ENCODE measurements at regions not wholly inside any gene's neighbourhood (a gene's known extent, or its start where the extent isn't known, plus 50 kb on each side); places are given as distances from the start of the nearest gene placed in this dataset.
"Not testable (repeated sequence)": the region's sequence is repeated elsewhere in the genome, so short reads cannot be mapped to it uniquely, and the experiment has no call there.

DNA sequence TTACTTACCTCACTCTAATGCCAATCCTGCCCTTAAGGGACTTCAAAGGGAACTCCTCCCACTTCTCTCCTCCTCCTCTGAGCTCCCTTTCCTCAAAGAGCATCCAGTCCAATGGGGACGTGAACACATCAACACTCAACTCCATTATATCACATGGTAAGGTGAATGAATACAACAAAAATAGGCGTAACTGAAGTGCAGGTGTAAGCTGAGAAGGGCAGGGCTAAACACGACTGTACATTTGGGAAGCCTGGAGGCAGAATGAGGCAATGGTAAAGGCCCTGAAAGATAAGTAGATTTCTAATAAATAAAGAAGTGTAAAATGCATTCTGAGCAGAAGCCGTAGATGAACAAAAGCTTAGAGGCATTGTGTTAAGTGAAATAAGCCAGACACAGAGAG, 226.1 kb upstream of the TRIB2 start:
- Histone ChIP-seq H3K36me3 (no peaks in the 10 kb centered on the region), H3K4me1 (peaks cover 10% of the 10 kb centered on the region), H3K27me3 (no peaks in the 10 kb centered on the region), H3K4me3 (no peak overlapping the region), H3K27ac (no peak overlapping the region), H3K9me3 (no peaks in the 10 kb centered on the region)
- intact Hi-C loops (cut with DNase I) = no loop called here
- ATAC-seq = no peak
- TF ChIP-seq, protein P1, sequence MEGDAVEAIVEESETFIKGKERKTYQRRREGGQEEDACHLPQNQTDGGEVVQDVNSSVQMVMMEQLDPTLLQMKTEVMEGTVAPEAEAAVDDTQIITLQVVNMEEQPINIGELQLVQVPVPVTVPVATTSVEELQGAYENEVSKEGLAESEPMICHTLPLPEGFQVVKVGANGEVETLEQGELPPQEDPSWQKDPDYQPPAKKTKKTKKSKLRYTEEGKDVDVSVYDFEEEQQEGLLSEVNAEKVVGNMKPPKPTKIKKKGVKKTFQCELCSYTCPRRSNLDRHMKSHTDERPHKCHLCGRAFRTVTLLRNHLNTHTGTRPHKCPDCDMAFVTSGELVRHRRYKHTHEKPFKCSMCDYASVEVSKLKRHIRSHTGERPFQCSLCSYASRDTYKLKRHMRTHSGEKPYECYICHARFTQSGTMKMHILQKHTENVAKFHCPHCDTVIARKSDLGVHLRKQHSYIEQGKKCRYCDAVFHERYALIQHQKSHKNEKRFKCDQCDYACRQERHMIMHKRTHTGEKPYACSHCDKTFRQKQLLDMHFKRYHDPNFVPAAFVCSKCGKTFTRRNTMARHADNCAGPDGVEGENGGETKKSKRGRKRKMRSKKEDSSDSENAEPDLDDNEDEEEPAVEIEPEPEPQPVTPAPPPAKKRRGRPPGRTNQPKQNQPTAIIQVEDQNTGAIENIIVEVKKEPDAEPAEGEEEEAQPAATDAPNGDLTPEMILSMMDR (IDR thresholded peaks at IDR 0.05) = no peak
- DNase-seq = no peak

DNA sequence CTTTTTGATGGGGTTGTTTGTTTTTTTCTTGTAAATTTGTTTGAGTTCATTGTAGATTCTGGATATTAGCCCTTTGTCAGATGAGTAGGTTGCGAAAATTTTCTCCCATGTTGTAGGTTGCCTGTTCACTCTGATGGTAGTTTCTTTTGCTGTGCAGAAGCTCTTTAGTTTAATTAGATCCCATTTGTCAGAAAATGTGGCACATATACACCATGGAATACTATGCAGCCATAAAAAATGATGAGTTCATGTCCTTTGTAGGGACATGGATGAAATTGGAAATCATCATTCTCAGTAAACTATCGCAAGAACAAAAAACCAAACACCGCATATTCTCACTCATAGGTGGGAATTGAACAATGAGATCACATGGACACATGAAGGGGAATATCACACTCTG, 224.4 kb upstream of the TRIB2 start:
- H3K9me3 ChIP-seq; H3K27ac ChIP-seq; DNase-seq; H3K4me3 ChIP-seq; H3K36me3 ChIP-seq; H3K27me3 ChIP-seq; ATAC-seq; intact Hi-C loops (cut with DNase I); H3K4me1 ChIP-seq: not testable (repeated sequence)

DNA sequence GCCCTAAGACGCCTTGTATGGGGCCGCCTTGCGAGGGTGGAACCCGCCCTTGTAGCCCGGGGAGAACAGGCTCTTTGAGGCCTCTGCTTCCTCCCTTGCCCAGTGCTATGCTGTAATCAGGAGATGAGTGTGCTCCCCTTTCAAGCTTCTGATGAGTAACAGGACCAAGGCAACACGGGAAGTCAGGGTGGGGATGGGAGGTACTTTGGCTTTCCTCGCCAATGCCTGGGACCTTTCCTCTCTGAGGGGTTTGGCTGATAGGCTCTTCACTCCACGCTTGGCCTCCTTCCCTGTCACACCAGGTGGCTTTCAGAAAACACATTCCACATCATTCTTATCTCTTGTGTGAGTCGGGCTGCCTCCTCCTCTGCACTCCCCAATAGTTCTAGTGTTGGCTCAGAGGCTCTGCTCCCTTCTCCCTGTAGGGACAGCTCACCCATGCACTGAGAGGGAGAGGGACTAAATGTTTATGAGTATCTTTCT, 223.7 kb upstream of the TRIB2 start:
- Histone ChIP-seq H3K27me3 (no peaks in the 10 kb centered on the region), H3K36me3 (no peaks in the 10 kb centered on the region), H3K4me1 (no peaks in the 10 kb centered on the region), H3K4me3 (no peak overlapping the region), H3K27ac (no peak overlapping the region), H3K9me3 (no peaks in the 10 kb centered on the region)
- ATAC-seq = peak; percentile 66
- DNase-seq = no peak
- TF ChIP-seq, protein P1 (IDR thresholded peaks at IDR 0.05) = no peak
- intact Hi-C loops (cut with DNase I) = no loop called here

DNA sequence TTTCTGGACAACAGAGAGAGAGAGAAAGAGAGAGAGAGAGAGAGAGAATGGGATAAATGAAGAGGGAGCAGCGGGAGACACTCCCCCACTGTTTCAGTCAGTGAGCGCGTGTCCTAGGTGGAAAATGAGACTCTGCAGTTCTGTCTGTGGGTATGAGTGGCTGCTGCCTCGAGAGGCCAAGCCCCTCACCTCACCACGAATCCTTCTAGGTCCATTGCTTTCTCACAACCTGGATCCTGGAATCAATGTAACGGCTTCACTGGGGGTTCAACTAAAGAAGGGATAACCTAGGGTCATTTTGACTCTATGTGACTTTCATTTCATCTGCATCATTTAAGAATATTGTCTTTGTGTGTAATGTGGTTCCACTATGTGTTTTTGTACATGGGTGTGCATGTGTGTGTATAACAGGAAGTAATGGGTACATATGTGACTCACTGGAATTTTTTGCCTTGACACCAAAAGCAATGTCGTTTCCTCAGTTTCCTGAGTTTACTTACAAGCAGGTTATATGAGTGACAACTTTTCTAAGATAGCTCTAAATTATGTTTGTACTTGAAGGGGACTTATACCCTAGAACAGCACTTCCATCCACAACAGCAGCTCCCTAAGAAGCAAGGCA, 221.4 kb upstream of the TRIB2 start:
- no peak overlapping the region for H3K4me3 ChIP-seq
- ATAC-seq (no peak), DNase-seq (no peak)
- no peaks in the 10 kb centered on the region for H3K9me3 ChIP-seq
- no peaks in the 10 kb centered on the region for H3K4me1 ChIP-seq
- intact Hi-C loops (cut with DNase I) = no loop called here
- no peaks in the 10 kb centered on the region for H3K36me3 ChIP-seq
- no peaks in the 10 kb centered on the region for H3K27me3 ChIP-seq
- TF ChIP-seq, protein P1 (IDR thresholded peaks at IDR 0.05) = no peak
- H3K27ac ChIP-seq = no peak overlapping the region

DNA sequence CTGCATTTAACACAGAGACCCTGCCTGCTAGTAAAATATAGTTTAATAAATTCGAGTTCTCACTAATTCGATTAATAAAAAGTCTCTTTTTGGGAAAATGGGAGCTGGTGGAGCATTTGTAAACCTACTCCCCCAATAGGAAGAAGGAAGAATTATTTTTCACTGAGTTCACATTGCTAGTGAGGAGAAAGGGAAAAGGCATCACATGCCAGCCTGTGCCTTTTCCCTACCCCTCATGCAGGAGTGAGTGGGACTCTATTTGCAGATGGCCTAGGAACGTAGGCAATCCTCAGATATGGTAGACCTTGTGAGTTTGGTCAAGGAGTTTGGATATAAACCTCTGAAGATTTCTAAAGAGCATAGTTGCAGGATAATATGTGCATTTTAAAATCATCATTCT, 218.4 kb upstream of the TRIB2 start:
- TF ChIP-seq, protein P1 (IDR thresholded peaks at IDR 0.05) = peak; percentile 9
- no peaks in the 10 kb centered on the region for H3K27me3 ChIP-seq
- intact Hi-C loops (cut with DNase I) = no loop called here
- ATAC-seq (no peak), DNase-seq (no peak)
- no peak overlapping the region for H3K27ac ChIP-seq
- no peaks in the 10 kb centered on the region for H3K36me3 ChIP-seq
- peaks cover 7% of the 10 kb centered on the region for H3K4me1 ChIP-seq
- no peaks in the 10 kb centered on the region for H3K9me3 ChIP-seq
- no peak overlapping the region for H3K4me3 ChIP-seq

DNA sequence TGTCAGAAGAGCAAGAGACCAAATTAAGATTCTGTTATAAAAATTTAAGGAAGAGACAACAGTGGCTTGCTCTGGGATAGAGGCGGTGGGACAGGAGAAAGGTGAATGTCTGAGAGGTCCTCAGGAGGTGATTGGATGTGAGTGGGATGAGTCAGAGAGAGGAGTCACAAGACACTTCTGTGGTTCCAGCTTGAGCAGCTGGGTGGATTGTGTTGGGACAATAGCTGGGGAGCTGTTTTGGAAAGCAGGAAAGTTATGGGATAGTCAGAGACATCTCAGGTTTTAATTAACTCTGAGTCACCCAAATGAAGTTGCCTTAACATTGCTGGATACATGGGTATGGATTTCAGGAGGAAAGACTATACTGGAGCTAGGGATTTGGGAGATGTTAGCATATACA, 218.0 kb upstream of the TRIB2 start:
- Histone ChIP-seq H3K4me1 (peaks cover 7% of the 10 kb centered on the region), H3K27me3 (no peaks in the 10 kb centered on the region), H3K36me3 (no peaks in the 10 kb centered on the region), H3K27ac (no peak overlapping the region), H3K4me3 (no peak overlapping the region), H3K9me3 (no peaks in the 10 kb centered on the region)
- ATAC-seq = no peak
- intact Hi-C loops (cut with DNase I) = no loop called here
- TF ChIP-seq, protein P1 (IDR thresholded peaks at IDR 0.05) = no peak
- no peak for DNase-seq
